GM12875 (cell line): ENCODE measurements at regions not wholly inside any gene's neighbourhood (a gene's known extent, or its start where the extent isn't known, plus 50 kb on each side); places are given as distances from the start of the nearest gene placed in this dataset.
A peak's percentile ranks its signal among the peaks of the same experiment; 100 is the strongest.

ENCODE experiments used
- H3K4me3 ChIP-seq: one replicate; pipeline ENCODE4 v1.5.1; 2011; ENCODE audit warnings: low read depth, low read length, control low read depth
- CTCF ChIP-seq: IDR thresholded peaks from 2 replicates; pipeline ENCODE4 v1.5.1; 2011; ENCODE audit warnings: low read depth, mild to moderate bottlenecking, control low read depth, inconsistent platforms, low read length, moderate library complexity, borderline replicate concordance; ENCODE audit not compliant: insufficient read depth

- TF ChIP-seq CTCF: no peak
- H3K4me3 ChIP-seq: no peak overlapping the region
Observed at GRCh38 chrX:30504309-30504708, 73.3 kb downstream of the TASL start.

GRCh38 chrX:30495468-30495867 lies 82.1 kb downstream of the TASL start:
- no peak overlapping the region for H3K4me3 ChIP-seq
- TF ChIP-seq CTCF: no peak

- H3K4me3 ChIP-seq: no peak overlapping the region
- peak; percentile 18; the same call in 1 of the 2 replicates for TF ChIP-seq CTCF
Observed at GRCh38 chrX:30493348-30493747, 84.2 kb downstream of the TASL start.

GRCh38 chrX:30489323-30489722 lies 88.2 kb downstream of the TASL start:
- no peak overlapping the region for H3K4me3 ChIP-seq
- peak; percentile 17; the same call in 1 of the 2 replicates for TF ChIP-seq CTCF

GRCh38 chrX:30488092-30488491 lies 89.5 kb downstream of the TASL start:
- H3K4me3 ChIP-seq: no peak overlapping the region
- TF ChIP-seq CTCF: peak; percentile 24; the same call in 1 of the 2 replicates

- no peak overlapping the region for H3K4me3 ChIP-seq
- no peak for TF ChIP-seq CTCF
Observed at GRCh38 chrX:30483996-30484395, 93.6 kb downstream of the TASL start.

GRCh38 chrX:30468471-30468870 lies 109.1 kb downstream of the TASL start:
- TF ChIP-seq CTCF: no peak
- no peak overlapping the region for H3K4me3 ChIP-seq
